ENCODE measurements at regions not wholly inside any gene's neighbourhood (a gene's known extent, or its start where the extent isn't known, plus 50 kb on each side); places are given as distances from the start of the nearest gene placed in this dataset.

DNA sequence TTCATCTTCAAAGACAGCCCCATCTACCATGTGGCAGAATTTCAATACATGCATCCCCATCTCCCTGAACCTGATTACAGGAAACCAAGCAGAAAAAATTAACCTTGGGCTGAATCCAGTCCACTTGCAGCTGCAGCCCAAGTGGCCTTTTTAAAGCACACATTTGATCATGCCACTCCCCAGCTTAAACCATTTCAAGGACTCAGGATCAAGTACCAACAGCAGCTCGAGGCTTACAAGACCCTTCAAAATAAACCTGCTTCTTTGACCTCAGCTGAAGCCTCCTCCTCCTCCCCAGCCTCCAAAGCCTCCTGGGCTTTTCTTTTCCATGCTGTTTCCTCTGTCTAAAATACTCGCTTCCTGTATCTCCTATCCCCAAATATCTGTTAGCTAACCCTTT lies 50.7 kb upstream of the KIT start:
- TF ChIP-seq, protein P1, sequence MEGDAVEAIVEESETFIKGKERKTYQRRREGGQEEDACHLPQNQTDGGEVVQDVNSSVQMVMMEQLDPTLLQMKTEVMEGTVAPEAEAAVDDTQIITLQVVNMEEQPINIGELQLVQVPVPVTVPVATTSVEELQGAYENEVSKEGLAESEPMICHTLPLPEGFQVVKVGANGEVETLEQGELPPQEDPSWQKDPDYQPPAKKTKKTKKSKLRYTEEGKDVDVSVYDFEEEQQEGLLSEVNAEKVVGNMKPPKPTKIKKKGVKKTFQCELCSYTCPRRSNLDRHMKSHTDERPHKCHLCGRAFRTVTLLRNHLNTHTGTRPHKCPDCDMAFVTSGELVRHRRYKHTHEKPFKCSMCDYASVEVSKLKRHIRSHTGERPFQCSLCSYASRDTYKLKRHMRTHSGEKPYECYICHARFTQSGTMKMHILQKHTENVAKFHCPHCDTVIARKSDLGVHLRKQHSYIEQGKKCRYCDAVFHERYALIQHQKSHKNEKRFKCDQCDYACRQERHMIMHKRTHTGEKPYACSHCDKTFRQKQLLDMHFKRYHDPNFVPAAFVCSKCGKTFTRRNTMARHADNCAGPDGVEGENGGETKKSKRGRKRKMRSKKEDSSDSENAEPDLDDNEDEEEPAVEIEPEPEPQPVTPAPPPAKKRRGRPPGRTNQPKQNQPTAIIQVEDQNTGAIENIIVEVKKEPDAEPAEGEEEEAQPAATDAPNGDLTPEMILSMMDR (IDR thresholded peaks at IDR 0.05; ENCODE audit: control extremely low read depth in 1 of 3, insufficient read depth in 1 of 3, low read depth in 1 of 3, low read length in 3 of 3): no peak
- TF ChIP-seq EP300 (IDR thresholded peaks at IDR 0.05; ENCODE audit: borderline replicate concordance in 1 of 2, low read depth in 2 of 2, low read length in 2 of 2): no peak
- TF ChIP-seq SIN3A (conservative IDR thresholded peaks at IDR 0.05 in 1 of 2, IDR thresholded peaks at IDR 0.05 in 1 of 2; ENCODE audit: low read depth in 1 of 2, low read length in 2 of 2): no peak
- no peak for TF ChIP-seq POU5F1 (IDR thresholded peaks at IDR 0.05; ENCODE audit: low read depth, low read length)
- TF ChIP-seq CEBPB (IDR thresholded peaks at IDR 0.05; ENCODE audit: low read depth, low read length): no peak
- TF ChIP-seq ZNF274 (IDR thresholded peaks at IDR 0.05; ENCODE audit: borderline replicate concordance, extremely low read depth, low read length): no peak
- TF ChIP-seq GABPA (IDR thresholded peaks at IDR 0.05; ENCODE audit: borderline replicate concordance, insufficient read depth, low read length): no peak
- no peak for TF ChIP-seq JUND (IDR thresholded peaks at IDR 0.05; ENCODE audit: low read length)
- no peak for TF ChIP-seq TAF1 (IDR thresholded peaks at IDR 0.05; ENCODE audit: low read depth, low read length)
- TF ChIP-seq KDM1A (IDR thresholded peaks at IDR 0.05; ENCODE audit: borderline replicate concordance, low read length): no peak
- no peak for TF ChIP-seq POLR2AphosphoS5 (IDR thresholded peaks at IDR 0.05; ENCODE audit: low read depth, low read length)
- no peak for TF ChIP-seq EZH2 (IDR thresholded peaks at IDR 0.05; ENCODE audit: low read depth, low read length, severe bottlenecking)
- TF ChIP-seq, protein P2, sequence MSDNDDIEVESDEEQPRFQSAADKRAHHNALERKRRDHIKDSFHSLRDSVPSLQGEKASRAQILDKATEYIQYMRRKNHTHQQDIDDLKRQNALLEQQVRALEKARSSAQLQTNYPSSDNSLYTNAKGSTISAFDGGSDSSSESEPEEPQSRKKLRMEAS (IDR thresholded peaks at IDR 0.05): no peak
